ENCODE measurements at regions not wholly inside any gene's neighbourhood (a gene's known extent, or its start where the extent isn't known, plus 50 kb on each side); places are given as distances from the start of the nearest gene placed in this dataset.
"Not testable (repeated sequence)": the region's sequence is repeated elsewhere in the genome, so short reads cannot be mapped to it uniquely, and the experiment has no call there.

DNA sequence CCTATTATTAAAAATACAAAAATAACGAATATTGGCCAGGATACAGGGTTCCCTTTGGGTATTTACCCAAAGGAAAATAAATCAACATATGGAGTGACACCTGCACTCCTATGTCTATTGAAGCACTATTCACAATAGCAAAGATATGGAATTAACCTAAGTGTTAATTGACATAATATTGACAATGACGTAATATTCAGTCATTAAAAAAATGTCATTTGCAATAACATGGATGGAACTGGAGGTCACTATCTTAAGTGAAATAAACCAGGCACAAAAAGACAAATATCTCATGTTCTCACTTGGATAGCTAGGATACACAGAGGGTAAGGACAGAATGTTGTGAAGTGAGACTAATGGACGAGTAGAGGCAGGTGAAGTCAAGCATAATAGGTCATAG, 326.3 kb upstream of the PTGER4 start:
- intact Hi-C loops (cut with DNase I), result no loop called here
- no peak for DNase-seq

GRCh38 chr5:40347981-40348725, 331.6 kb upstream of the PTGER4 start:
- Histone ChIP-seq H3K27me3 (ENCODE audit: control insufficient read depth, insufficient read depth, low read length) (no peaks in the 10 kb centered on the region), H3K27ac (ENCODE audit: low read depth in 2 of 2, low read length in 2 of 2) (no peak overlapping the region), H3K4me3 (ENCODE audit: low read length in 3 of 3) (no peak overlapping the region), H3K9me3 (ENCODE audit: control insufficient read depth in 2 of 3, insufficient read depth in 1 of 3, low read length in 3 of 3) (peaks cover 0 to 7% (median 0%) of the 10 kb centered on the region in 3 donors), H3K36me3 (ENCODE audit: control insufficient read depth in 2 of 3, insufficient read depth in 3 of 3, low read length in 3 of 3) (no peaks in the 10 kb centered on the region), H3K9ac (ENCODE audit: low read length in 3 of 3) (no peak overlapping the region), H3K4me1 (ENCODE audit: control insufficient read depth in 2 of 3, insufficient read depth in 2 of 3, low read depth in 1 of 3, low read length in 3 of 3) (no peaks in the 10 kb centered on the region)
- intact Hi-C loops (cut with DNase I), result no loop called here
- no peak for DNase-seq
- TF ChIP-seq, protein P1, sequence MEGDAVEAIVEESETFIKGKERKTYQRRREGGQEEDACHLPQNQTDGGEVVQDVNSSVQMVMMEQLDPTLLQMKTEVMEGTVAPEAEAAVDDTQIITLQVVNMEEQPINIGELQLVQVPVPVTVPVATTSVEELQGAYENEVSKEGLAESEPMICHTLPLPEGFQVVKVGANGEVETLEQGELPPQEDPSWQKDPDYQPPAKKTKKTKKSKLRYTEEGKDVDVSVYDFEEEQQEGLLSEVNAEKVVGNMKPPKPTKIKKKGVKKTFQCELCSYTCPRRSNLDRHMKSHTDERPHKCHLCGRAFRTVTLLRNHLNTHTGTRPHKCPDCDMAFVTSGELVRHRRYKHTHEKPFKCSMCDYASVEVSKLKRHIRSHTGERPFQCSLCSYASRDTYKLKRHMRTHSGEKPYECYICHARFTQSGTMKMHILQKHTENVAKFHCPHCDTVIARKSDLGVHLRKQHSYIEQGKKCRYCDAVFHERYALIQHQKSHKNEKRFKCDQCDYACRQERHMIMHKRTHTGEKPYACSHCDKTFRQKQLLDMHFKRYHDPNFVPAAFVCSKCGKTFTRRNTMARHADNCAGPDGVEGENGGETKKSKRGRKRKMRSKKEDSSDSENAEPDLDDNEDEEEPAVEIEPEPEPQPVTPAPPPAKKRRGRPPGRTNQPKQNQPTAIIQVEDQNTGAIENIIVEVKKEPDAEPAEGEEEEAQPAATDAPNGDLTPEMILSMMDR (IDR thresholded peaks at IDR 0.05; ENCODE audit: borderline replicate concordance, extremely low read depth, insufficient read depth), result no peak
- no peak for FAIRE-seq

More for the DNA sequence above, 326.3 kb upstream of the PTGER4 start:
- no peaks in the 10 kb centered on the region for H3K4me1 ChIP-seq (ENCODE audit: control insufficient read depth in 2 of 3, insufficient read depth in 2 of 3, low read depth in 1 of 3, low read length in 3 of 3)
- H3K9ac ChIP-seq (ENCODE audit: low read length in 3 of 3), result no peak overlapping the region
- no peak for FAIRE-seq
- no peaks in the 10 kb centered on the region for H3K36me3 ChIP-seq (ENCODE audit: control insufficient read depth in 2 of 3, insufficient read depth in 3 of 3, low read length in 3 of 3)
- TF ChIP-seq, protein P1 (IDR thresholded peaks at IDR 0.05; ENCODE audit: borderline replicate concordance, extremely low read depth, insufficient read depth), result no peak
- H3K27ac ChIP-seq (ENCODE audit: low read depth in 2 of 2, low read length in 2 of 2), result no peak overlapping the region
- H3K27me3 ChIP-seq (ENCODE audit: control insufficient read depth, insufficient read depth, low read length), result no peaks in the 10 kb centered on the region
- no peak overlapping the region for H3K4me3 ChIP-seq (ENCODE audit: low read length in 3 of 3)
- H3K9me3 ChIP-seq (ENCODE audit: control insufficient read depth in 2 of 3, insufficient read depth in 1 of 3, low read length in 3 of 3), result peaks cover 0 to 7% (median 0%) of the 10 kb centered on the region in 3 donors

DNA sequence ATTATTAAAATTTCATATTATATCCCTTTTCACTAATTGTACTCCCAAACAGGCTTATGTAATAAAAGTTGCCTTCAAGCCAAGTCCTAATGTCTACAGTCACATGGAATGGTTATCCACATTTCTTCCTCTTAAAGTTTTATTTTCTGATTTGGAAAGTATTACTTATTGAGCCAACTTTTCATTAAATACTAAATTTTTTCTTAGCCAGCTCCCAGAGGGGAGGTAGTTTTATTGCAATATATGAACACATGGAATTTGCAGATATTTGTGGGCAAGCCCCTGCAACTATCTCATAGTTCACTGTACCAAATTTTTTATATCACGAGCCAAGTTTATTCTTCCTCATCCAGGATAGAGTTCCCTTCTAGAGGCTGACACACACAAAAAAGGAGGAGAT, 332.8 kb upstream of the PTGER4 start:
- Histone ChIP-seq H3K9me3 (ENCODE audit: control insufficient read depth in 2 of 3, insufficient read depth in 1 of 3, low read length in 3 of 3) (peaks cover 0 to 7% (median 0%) of the 10 kb centered on the region in 3 donors), H3K27me3 (ENCODE audit: control insufficient read depth, insufficient read depth, low read length) (no peaks in the 10 kb centered on the region), H3K4me1 (ENCODE audit: control insufficient read depth in 2 of 3, insufficient read depth in 2 of 3, low read depth in 1 of 3, low read length in 3 of 3) (no peaks in the 10 kb centered on the region), H3K9ac (ENCODE audit: low read length in 3 of 3) (no peak overlapping the region), H3K4me3 (ENCODE audit: low read length in 3 of 3) (no peak overlapping the region), H3K27ac (ENCODE audit: low read depth in 2 of 2, low read length in 2 of 2) (no peak overlapping the region), H3K36me3 (ENCODE audit: control insufficient read depth in 2 of 3, insufficient read depth in 3 of 3, low read length in 3 of 3) (no peaks in the 10 kb centered on the region)
- DNase-seq, result no peak
- intact Hi-C loops (cut with DNase I), result no loop called here
- no peak for FAIRE-seq
- TF ChIP-seq, protein P1 (IDR thresholded peaks at IDR 0.05; ENCODE audit: borderline replicate concordance, extremely low read depth, insufficient read depth), result no peak

DNA sequence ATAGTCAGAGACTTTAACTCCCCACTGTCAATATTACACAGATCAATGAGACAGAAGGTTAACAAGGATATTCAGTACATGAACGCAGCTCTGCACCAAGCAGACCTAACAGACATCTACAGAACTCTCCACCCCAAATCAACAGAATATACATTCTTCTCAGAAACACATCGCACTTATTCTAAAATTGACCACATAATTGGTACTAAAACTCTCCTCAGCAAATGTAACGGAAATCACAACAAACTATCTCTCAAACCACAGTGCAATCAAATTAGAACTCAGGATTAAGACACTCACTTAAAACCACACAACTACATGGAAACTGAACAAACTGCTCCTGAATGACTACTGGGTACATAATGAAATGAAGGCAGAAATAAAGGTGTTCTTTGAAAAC, 341.3 kb upstream of the PTGER4 start:
- H3K9ac ChIP-seq (ENCODE audit: low read length in 3 of 3); H3K4me1 ChIP-seq (ENCODE audit: control insufficient read depth in 2 of 3, insufficient read depth in 2 of 3, low read depth in 1 of 3, low read length in 3 of 3); H3K27me3 ChIP-seq (ENCODE audit: control insufficient read depth, insufficient read depth, low read length); DNase-seq; H3K36me3 ChIP-seq (ENCODE audit: control insufficient read depth in 2 of 3, insufficient read depth in 3 of 3, low read length in 3 of 3); intact Hi-C loops (cut with DNase I); FAIRE-seq; H3K4me3 ChIP-seq (ENCODE audit: low read length in 3 of 3); H3K27ac ChIP-seq (ENCODE audit: low read depth in 2 of 2, low read length in 2 of 2); H3K9me3 ChIP-seq (ENCODE audit: control insufficient read depth in 2 of 3, insufficient read depth in 1 of 3, low read length in 3 of 3): not testable (repeated sequence)
